H1 (cell line): ENCODE measurements at regions not wholly inside any gene's neighbourhood (a gene's known extent, or its start where the extent isn't known, plus 50 kb on each side); places are given as distances from the start of the nearest gene placed in this dataset.

ENCODE experiments used
- CTCF ChIA-PET: fragments of 300-600 bp; sonication (Branson Sonifier 250); formaldehyde crosslinking; loops from one replicate; lab custom pipeline; 2021; ENCODE audit not compliant: partially characterized antibody; lab: Charles Lee
- POLR2A ChIA-PET: fragments of 300-600 bp; sonication (Branson Sonifier 250); formaldehyde crosslinking; loops from one replicate; lab custom pipeline; 2021; ENCODE audit warnings: inconsistent platforms; ENCODE audit not compliant: partially characterized antibody; lab: Charles Lee
- DNase-seq, 2 experiments: peaks; one replicate each; pipeline versions ENCODE4 v3.0.0 to v3.0.0-alpha.2; 2010 to 2022; ENCODE audit warnings: low spot score in 2 of 2, low read depth in 1 of 2, mixed read lengths in 1 of 2
- FAIRE-seq: peaks from 2 replicates; lab custom pipeline; 2011; peaks lifted over from hg19 to GRCh38; lab: Jason Lieb, UNC
- H2AFZ ChIP-seq: 2 replicates; pipeline ENCODE4 v1.8.1; 2012; ENCODE audit warnings: low read length, inconsistent platforms
- H2AK5ac ChIP-seq: 2 replicates; pipeline ENCODE4 v1.6.1; 2013; ENCODE audit warnings: low read depth, low read length
- H2BK120ac ChIP-seq: replicated peaks from 2 replicates; pipeline ENCODE3; 2013; ENCODE audit warnings: low read depth, low read length, inconsistent platforms
- H2BK12ac ChIP-seq: 2 replicates; pipeline ENCODE4 v1.6.1; 2013; ENCODE audit warnings: low read depth, low read length
- H2BK15ac ChIP-seq: 2 replicates; pipeline ENCODE4 v1.6.1; 2013; ENCODE audit warnings: low read length
- H2BK20ac ChIP-seq: 2 replicates; pipeline ENCODE4 v1.6.1; 2013; ENCODE audit warnings: low read length
- H2BK5ac ChIP-seq: 2 replicates; pipeline ENCODE4 v1.6.1; 2013; ENCODE audit warnings: low read depth, low read length
- H3K14ac ChIP-seq: 2 replicates; pipeline ENCODE4 v1.6.1; 2013; ENCODE audit warnings: inconsistent platforms; ENCODE audit not compliant: insufficient read length
- H3K18ac ChIP-seq: 2 replicates; pipeline ENCODE4 v1.6.1; 2013; ENCODE audit warnings: low read length; ENCODE audit errors: extremely low read depth
- H3K23ac ChIP-seq: 2 replicates; pipeline ENCODE4 v1.6.1; 2013; ENCODE audit warnings: inconsistent platforms; ENCODE audit not compliant: insufficient read length
- H3K23me2 ChIP-seq: 2 replicates; pipeline ENCODE4 v1.6.1; 2013; ENCODE audit warnings: low read depth, low read length
- H3K27ac ChIP-seq: 2 replicates; pipeline ENCODE4 v1.6.1; 2011; ENCODE audit warnings: low read depth, low read length, inconsistent platforms
- H3K27me3 ChIP-seq, 4 experiments: replicated peaks in 1 of 4; 1 replicate in 1 of 4; 2 replicates in 3 of 4; pipeline versions ENCODE4 v1.6.1 to v1.8.1; 2011 to 2013; ENCODE audit warnings: low read length in 3 of 4, mild to moderate bottlenecking in 3 of 4, inconsistent platforms in 2 of 4, mixed read lengths in 2 of 4, moderate library complexity in 1 of 4; ENCODE audit not compliant: control insufficient read depth in 3 of 4, insufficient read depth in 3 of 4; ENCODE audit errors: extremely low read depth in 1 of 4
- H3K36me3 ChIP-seq, 4 experiments: 2 replicates each; pipeline versions ENCODE4 v1.6.1 to v1.8.1; 2011 to 2013; ENCODE audit warnings: mild to moderate bottlenecking in 4 of 4, low read length in 3 of 4, moderate library complexity in 2 of 4, control low read depth in 1 of 4, inconsistent platforms in 1 of 4; ENCODE audit not compliant: insufficient read depth in 4 of 4, control insufficient read depth in 2 of 4
- H3K4ac ChIP-seq: replicated peaks from 2 replicates; pipeline ENCODE3; 2013; ENCODE audit warnings: low read length, low read depth, mixed read lengths, inconsistent platforms; ENCODE audit not compliant: insufficient read length
- H3K4me1 ChIP-seq, 4 experiments: replicated peaks in 1 of 4; 1 replicate in 1 of 4; 2 replicates in 3 of 4; pipeline versions ENCODE4 v1.6.1 to v1.8.1; 2011 to 2013; ENCODE audit warnings: low read length in 3 of 4, inconsistent platforms in 2 of 4, mixed read lengths in 1 of 4; ENCODE audit not compliant: insufficient read depth in 4 of 4, control insufficient read depth in 3 of 4
- H3K4me2 ChIP-seq, 2 experiments: 2 replicates each; pipeline versions ENCODE4 v1.6.1 to v1.8.1; 2011 to 2013; ENCODE audit warnings: low read depth in 2 of 2, low read length in 2 of 2, control low read depth in 1 of 2, inconsistent platforms in 1 of 2, mild to moderate bottlenecking in 1 of 2; ENCODE audit not compliant: insufficient read depth in 1 of 2
- H3K4me3 ChIP-seq, 4 experiments: fragments of 200-600, 300-600 bp in 1 of 4; sonication (generic), shearing (Covaris generic), sonication (Bioruptor Twin) in 1 of 4; 2 replicates each; pipeline versions ENCODE4 v1.5.1 to v1.8.1; 2011 to 2016; ENCODE audit warnings: low read length in 4 of 4, low read depth in 3 of 4, control low read depth in 2 of 4, inconsistent platforms in 2 of 4, mild to moderate bottlenecking in 2 of 4, mixed read lengths in 1 of 4, moderate library complexity in 1 of 4; ENCODE audit not compliant: insufficient read depth in 2 of 4; ENCODE audit errors: extremely low read depth in 1 of 4
- H3K56ac ChIP-seq: replicated peaks from 2 replicates; pipeline ENCODE3; 2013; ENCODE audit warnings: low read depth, mild to moderate bottlenecking, mixed read lengths, low read length, inconsistent platforms; ENCODE audit not compliant: insufficient read length
- H3K79me1 ChIP-seq: 2 replicates; pipeline ENCODE4 v1.6.1; 2013; ENCODE audit warnings: low read depth, low read length, control low read depth
- H3K79me2 ChIP-seq, 2 experiments: 2 replicates each; pipeline versions ENCODE4 v1.6.1 to v1.8.1; 2012 to 2013; ENCODE audit warnings: low read length in 2 of 2, mild to moderate bottlenecking in 2 of 2, inconsistent platforms in 1 of 2; ENCODE audit not compliant: insufficient read depth in 2 of 2, control insufficient read depth in 1 of 2
- H3K9ac ChIP-seq, 4 experiments: replicated peaks in 1 of 4; 1 replicate in 1 of 4; 2 replicates in 3 of 4; pipeline versions ENCODE4 v1.6.1 to v1.8.1; 2011 to 2013; ENCODE audit warnings: low read depth in 3 of 4, low read length in 3 of 4, control low read depth in 2 of 4, mild to moderate bottlenecking in 2 of 4, moderate library complexity in 2 of 4, inconsistent platforms in 1 of 4; ENCODE audit errors: extremely low read depth in 1 of 4
- H3K9me3 ChIP-seq, 2 experiments: 2 replicates each; pipeline versions ENCODE4 v1.6.1 to v1.8.1; 2012 to 2013; ENCODE audit warnings: mild to moderate bottlenecking in 2 of 2, moderate library complexity in 2 of 2, control low read depth in 1 of 2, inconsistent platforms in 1 of 2, low read depth in 1 of 2, low read length in 1 of 2, mixed read lengths in 1 of 2; ENCODE audit not compliant: insufficient read depth in 2 of 2
- H4K20me1 ChIP-seq, 2 experiments: replicated peaks in 1 of 2; 2 replicates each; pipeline versions ENCODE3 to v1.8.1; 2011 to 2013; ENCODE audit warnings: inconsistent platforms in 2 of 2, low read length in 2 of 2, mild to moderate bottlenecking in 1 of 2; ENCODE audit not compliant: insufficient read depth in 2 of 2, control insufficient read depth in 1 of 2
- H4K5ac ChIP-seq: 2 replicates; pipeline ENCODE4 v1.6.1; 2013; ENCODE audit warnings: low read length, low read depth, mixed read lengths, inconsistent platforms; ENCODE audit not compliant: insufficient read length
- H4K8ac ChIP-seq: 2 replicates; pipeline ENCODE4 v1.8.0; 2013; ENCODE audit warnings: mild to moderate bottlenecking, moderate library complexity, low read length, inconsistent platforms; ENCODE audit not compliant: insufficient read depth; ENCODE audit errors: extremely low read depth
- H4K91ac ChIP-seq: replicated peaks from 2 replicates; pipeline ENCODE3; 2013; ENCODE audit warnings: low read length, mixed read lengths, inconsistent platforms; ENCODE audit not compliant: insufficient read length
- E2F6 ChIP-seq: IDR thresholded peaks from 2 replicates; pipeline ENCODE4 v1.6.1; 2012; ENCODE audit warnings: inconsistent platforms
- FOSL1 ChIP-seq: IDR thresholded peaks from 2 replicates; pipeline ENCODE4 v1.6.1; 2011; ENCODE audit warnings: mild to moderate bottlenecking, low read depth, low read length, moderate library complexity; ENCODE audit not compliant: insufficient read depth
- GABPA ChIP-seq: IDR thresholded peaks from 2 replicates; pipeline ENCODE4 v1.6.1; 2011; ENCODE audit warnings: mild to moderate bottlenecking, low read length, moderate library complexity, borderline replicate concordance; ENCODE audit not compliant: insufficient read depth
- HDAC2 ChIP-seq, 2 experiments: fragments of 300-600 bp in 1 of 2; sonication (generic) in 1 of 2; IDR thresholded peaks; 2 replicates each; pipeline ENCODE4 v1.6.1; 2011 to 2012; ENCODE audit warnings: low read depth in 2 of 2, low read length in 2 of 2, mild to moderate bottlenecking in 2 of 2, moderate library complexity in 2 of 2, borderline replicate concordance in 1 of 2, inconsistent platforms in 1 of 2
- JUND ChIP-seq: IDR thresholded peaks from 2 replicates; pipeline ENCODE4 v1.6.1; 2011; ENCODE audit warnings: mild to moderate bottlenecking, improper control_type of control experiment, low read length
- POLR2AphosphoS5 ChIP-seq: IDR thresholded peaks from 2 replicates; pipeline ENCODE4 v1.6.1; 2011; ENCODE audit warnings: low read depth, low read length
- RBBP5 ChIP-seq: IDR thresholded peaks from 2 replicates; pipeline ENCODE4 v1.7.1; 2012; ENCODE audit warnings: low read depth, mild to moderate bottlenecking, inconsistent platforms, low read length, moderate library complexity, borderline replicate concordance
- RXRA ChIP-seq: IDR thresholded peaks from 2 replicates; pipeline ENCODE4 v1.6.1; 2011; ENCODE audit warnings: low read depth, mild to moderate bottlenecking, low read length, moderate library complexity; ENCODE audit not compliant: insufficient read depth
- SIX5 ChIP-seq: IDR thresholded peaks from 2 replicates; pipeline ENCODE4 v1.6.1; 2011; ENCODE audit warnings: mild to moderate bottlenecking, low read depth, low read length
- TAF1 ChIP-seq: IDR thresholded peaks from 2 replicates; pipeline ENCODE4 v1.6.1; 2011; ENCODE audit warnings: mild to moderate bottlenecking, low read depth, low read length
- WGBS, 2 experiments: shearing (Covaris generic) in 1 of 2; methylation state at CpG; one replicate each; pipeline versions ENCODE4 v1.1.6 to v1.1.7; 2013 to 2015; ENCODE audit warnings: low lambda C conversion rate in 2 of 2, mixed read lengths in 2 of 2, inconsistent platforms in 1 of 2, low coverage in 1 of 2, missing lambda C conversion rate in 1 of 2; ENCODE audit not compliant: insufficient replicate concordance in 2 of 2, insufficient coverage in 1 of 2, insufficient read length in 1 of 2; ENCODE audit errors: extremely low coverage in 1 of 2, missing lambda C conversion rate in 1 of 2; 5-methylcytosine and 5-hydroxymethylcytosine counted together
- TF ChIP-seq, protein P1 (sequence below): IDR thresholded peaks from 2 replicates; pipeline ENCODE4 v1.6.1; 2012; ENCODE audit warnings: inconsistent platforms
- TF ChIP-seq, protein P2 (sequence below): IDR thresholded peaks from 2 replicates; pipeline ENCODE4 v1.6.1; 2011; ENCODE audit warnings: low read length, improper control_type of control experiment

GRCh38 chr14:26216786-26217185, 381.0 kb downstream of the NOVA1 start:
- no peak overlapping the region for H2BK15ac ChIP-seq
- no peaks in the 10 kb centered on the region for H3K4me1 ChIP-seq
- no peaks in the 10 kb centered on the region for H3K79me2 ChIP-seq
- H4K20me1 ChIP-seq = no peaks in the 10 kb centered on the region
- no peak overlapping the region for H3K9ac ChIP-seq
- H4K5ac ChIP-seq = no peak overlapping the region
- WGBS, 2 experiments = 93% methylated on average over 5 of the region's 5 CpGs; no CpG with 5 or more reads in 1 of the 2 experiments
- H4K91ac ChIP-seq = no peak overlapping the region
- no peak overlapping the region for H2AK5ac ChIP-seq
- H3K27ac ChIP-seq = no peak overlapping the region
- DNase-seq (no peak), FAIRE-seq (no peak)
- no peak overlapping the region for H3K14ac ChIP-seq
- no peak overlapping the region for H2BK120ac ChIP-seq
- no peak overlapping the region for H2BK20ac ChIP-seq
- no peaks in the 10 kb centered on the region for H3K27me3 ChIP-seq
- no peak overlapping the region for H2BK5ac ChIP-seq
- H3K4me3 ChIP-seq = no peak overlapping the region
- H2AFZ ChIP-seq = 0 out of 2 replicates have a peak overlapping the region, but pooled peaks have one; percentile 21
- no peak overlapping the region for H3K23ac ChIP-seq
- H3K79me1 ChIP-seq = no peaks in the 10 kb centered on the region
- CTCF ChIA-PET = no interaction called here
- no peak overlapping the region for H3K18ac ChIP-seq
- no peak overlapping the region for H3K4ac ChIP-seq
- no peak overlapping the region for H4K8ac ChIP-seq
- POLR2A ChIA-PET = interaction anchor here (1.2 kb wide), 1 partner anchor 10 kb away, joined by 4 read pairs; no protein-coding TSS in a partner anchor
- H2BK12ac ChIP-seq = no peak overlapping the region
- no peaks in the 10 kb centered on the region for H3K23me2 ChIP-seq
- no peaks in the 10 kb centered on the region for H3K36me3 ChIP-seq
- H3K4me2 ChIP-seq = no peak overlapping the region
- H3K56ac ChIP-seq = no peak overlapping the region
- no peaks in the 10 kb centered on the region for H3K9me3 ChIP-seq
- TF ChIP-seq E2F6 = no peak
- TF ChIP-seq SIX5 = no peak
- no peak for TF ChIP-seq GABPA
- TF ChIP-seq, protein P1, sequence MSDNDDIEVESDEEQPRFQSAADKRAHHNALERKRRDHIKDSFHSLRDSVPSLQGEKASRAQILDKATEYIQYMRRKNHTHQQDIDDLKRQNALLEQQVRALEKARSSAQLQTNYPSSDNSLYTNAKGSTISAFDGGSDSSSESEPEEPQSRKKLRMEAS = no peak
- no peak for TF ChIP-seq RXRA
- no peak for TF ChIP-seq RBBP5
- TF ChIP-seq, protein P2, sequence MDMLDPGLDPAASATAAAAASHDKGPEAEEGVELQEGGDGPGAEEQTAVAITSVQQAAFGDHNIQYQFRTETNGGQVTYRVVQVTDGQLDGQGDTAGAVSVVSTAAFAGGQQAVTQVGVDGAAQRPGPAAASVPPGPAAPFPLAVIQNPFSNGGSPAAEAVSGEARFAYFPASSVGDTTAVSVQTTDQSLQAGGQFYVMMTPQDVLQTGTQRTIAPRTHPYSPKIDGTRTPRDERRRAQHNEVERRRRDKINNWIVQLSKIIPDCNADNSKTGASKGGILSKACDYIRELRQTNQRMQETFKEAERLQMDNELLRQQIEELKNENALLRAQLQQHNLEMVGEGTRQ = no peak
- TF ChIP-seq FOSL1 = no peak
- no peak for TF ChIP-seq TAF1
- no peak for TF ChIP-seq JUND
- TF ChIP-seq POLR2AphosphoS5 = no peak
- no peak for TF ChIP-seq HDAC2 (IDR thresholded peaks at IDR 0.05; ENCODE audit: borderline replicate concordance in 1 of 2, low read depth in 2 of 2, low read length in 2 of 2)
